ENCODE measurements at regions not wholly inside any gene's neighbourhood (a gene's known extent, or its start where the extent isn't known, plus 50 kb on each side); places are given as distances from the start of the nearest gene placed in this dataset.
A peak's percentile ranks its signal among the peaks of the same experiment; 100 is the strongest.

GRCh38 chr17:73882590-73882989, 238.3 kb upstream of the SDK2 start:
- Histone ChIP-seq H4K20me1 (ENCODE audit: insufficient read depth, low read length) (no peaks in the 10 kb centered on the region), H3K27ac (ENCODE audit: extremely low read length, insufficient read depth, low read length) (no peak overlapping the region), H3K9ac (ENCODE audit: insufficient read depth, low read depth, low read length) (no peak overlapping the region), H3K36me3 (replicated peaks in 1 of 2; ENCODE audit: control insufficient read depth in 1 of 2, insufficient read depth in 2 of 2, low read length in 2 of 2) (no peaks in the 10 kb centered on the region), H3K27me3 (ENCODE audit: control insufficient read depth in 1 of 2, insufficient read depth in 2 of 2, low read length in 2 of 2) (peaks cover 7 to 39% of the 10 kb centered on the region in 2 experiments; a peak in 4 of 5 replicates), H3K4me3 (replicated peaks in 1 of 3; ENCODE audit: insufficient read depth in 1 of 3, low read depth in 2 of 3, low read length in 3 of 3) (no peak overlapping the region), H2AFZ (ENCODE audit: low read length) (no peak overlapping the region), H3K9me3 (ENCODE audit: low read length) (no peaks in the 10 kb centered on the region), H3K4me1 (ENCODE audit: insufficient read depth, low read length) (no peaks in the 10 kb centered on the region), H3K79me2 (ENCODE audit: insufficient read depth, low read length) (no peaks in the 10 kb centered on the region), H3K4me2 (ENCODE audit: low read depth, low read length) (no peak overlapping the region)
- ChIA-PET POLR2A (no interaction called here), CTCF (ENCODE audit: low intra/inter-chr PET ratio, low total read pairs) (no interaction called here)
- in situ Hi-C loops (cut with HindIII; ENCODE audit: extremely low pct_ligation_motif_present, low pct_unique_long_range_greater_than_20kb): no loop called here
- intact Hi-C loops (cut with micrococcal nuclease; ENCODE audit: unreplicated experiment): no loop called here
- FAIRE-seq (no peak), ATAC-seq (no peak), DNase-seq (ENCODE audit: low spot score) (no peak)
- BruUV-seq (replicated peaks): no TSS peak
- 6% methylated on average over 5 of the region's 5 CpGs for whole genome bisulfite sequencing (ENCODE audit: low lambda C conversion rate)
- TF ChIP-seq JDP2 (CRISPR knock-in tag; IDR thresholded peaks at IDR 0.05; ENCODE audit: borderline replicate concordance) (no peak), MNT (IDR thresholded peaks at IDR 0.05) (peak; percentile 97)

GRCh38 chr17:73883175-73883574, 238.9 kb upstream of the SDK2 start:
- Histone ChIP-seq H3K36me3 (replicated peaks in 1 of 2; ENCODE audit: control insufficient read depth in 1 of 2, insufficient read depth in 2 of 2, low read length in 2 of 2) (no peaks in the 10 kb centered on the region), H3K79me2 (ENCODE audit: insufficient read depth, low read length) (no peaks in the 10 kb centered on the region), H2AFZ (ENCODE audit: low read length) (no peak overlapping the region), H3K27ac (ENCODE audit: extremely low read length, insufficient read depth, low read length) (no peak overlapping the region), H3K27me3 (ENCODE audit: control insufficient read depth in 1 of 2, insufficient read depth in 2 of 2, low read length in 2 of 2) (peaks cover 3 to 37% of the 10 kb centered on the region in 2 experiments; a peak in 4 of 5 replicates), H4K20me1 (ENCODE audit: insufficient read depth, low read length) (no peaks in the 10 kb centered on the region), H3K9ac (ENCODE audit: insufficient read depth, low read depth, low read length) (no peak overlapping the region), H3K4me1 (ENCODE audit: insufficient read depth, low read length) (no peaks in the 10 kb centered on the region), H3K4me3 (replicated peaks in 1 of 3; ENCODE audit: insufficient read depth in 1 of 3, low read depth in 2 of 3, low read length in 3 of 3) (no peak overlapping the region), H3K4me2 (ENCODE audit: low read depth, low read length) (no peak overlapping the region), H3K9me3 (ENCODE audit: low read length) (no peaks in the 10 kb centered on the region)
- in situ Hi-C loops (cut with HindIII; ENCODE audit: extremely low pct_ligation_motif_present, low pct_unique_long_range_greater_than_20kb) (no loop called here), intact Hi-C loops (cut with micrococcal nuclease; ENCODE audit: unreplicated experiment) (no loop called here)
- no peak for TF ChIP-seq ZBTB4 (CRISPR knock-in tag; IDR thresholded peaks at IDR 0.05; ENCODE audit: borderline replicate concordance)
- TF ChIP-seq ZNF816 (CRISPR knock-in tag; IDR thresholded peaks at IDR 0.05; ENCODE audit: borderline replicate concordance): no peak
- no peak for ATAC-seq
- ChIA-PET CTCF (ENCODE audit: low intra/inter-chr PET ratio, low total read pairs) (no interaction called here), POLR2A (no interaction called here)
- BruUV-seq (replicated peaks): no TSS peak
- FAIRE-seq: peak; percentile 48
- WGBS (ENCODE audit: low lambda C conversion rate): 41% methylated on average over 10 of the region's 10 CpGs
- DNase-seq (ENCODE audit: low spot score): no peak

Measured in HepG2 (cell line).